ENCODE measurements at regions not wholly inside any gene's neighbourhood (a gene's known extent, or its start where the extent isn't known, plus 50 kb on each side); places are given as distances from the start of the nearest gene placed in this dataset.
A peak's percentile ranks its signal among the peaks of the same experiment; 100 is the strongest.

DNA sequence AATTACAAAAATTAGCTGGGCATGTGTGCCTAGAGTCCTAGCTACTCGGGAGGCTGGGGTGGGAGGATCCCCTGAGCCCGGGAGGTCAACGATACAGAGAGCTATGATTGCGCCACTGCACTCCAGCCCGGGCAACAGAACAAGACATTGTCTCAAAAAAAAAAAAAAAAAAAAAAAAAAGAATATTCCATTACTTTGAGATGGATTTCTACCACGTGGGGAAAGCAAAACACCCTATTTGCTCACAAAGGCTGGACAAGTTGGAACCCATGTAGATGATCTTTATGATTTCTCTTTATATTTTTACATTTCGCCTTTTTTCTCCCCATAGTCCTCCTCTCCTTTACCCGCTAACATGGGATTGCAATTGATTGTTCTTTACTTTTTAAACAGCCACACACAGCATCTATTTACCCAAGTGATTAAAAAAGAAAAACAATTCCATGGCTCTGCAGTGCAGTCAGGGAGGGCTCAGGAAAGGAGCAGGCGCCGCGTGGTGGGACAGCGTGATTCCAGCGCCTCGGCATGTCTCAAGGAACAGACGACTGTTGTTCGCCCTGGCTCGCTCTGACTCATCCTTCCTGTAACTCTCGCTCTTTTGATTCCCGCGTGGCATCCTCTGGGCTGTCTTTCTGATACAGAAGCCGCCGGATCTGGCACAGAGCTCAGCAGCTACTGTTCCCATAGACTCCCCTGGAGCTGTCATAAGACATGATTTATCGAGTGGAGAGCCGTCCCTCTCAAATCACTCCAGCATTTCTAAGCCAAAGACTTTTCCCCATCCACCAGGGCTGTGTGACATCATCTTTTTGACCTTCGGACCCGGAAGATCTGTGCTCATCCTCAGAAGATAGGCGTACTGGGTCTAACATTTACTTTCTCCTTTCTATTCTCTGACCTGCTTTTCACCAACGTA is 230.4 kb upstream of the AGAP1 start:
- TF ChIP-seq, protein P1, sequence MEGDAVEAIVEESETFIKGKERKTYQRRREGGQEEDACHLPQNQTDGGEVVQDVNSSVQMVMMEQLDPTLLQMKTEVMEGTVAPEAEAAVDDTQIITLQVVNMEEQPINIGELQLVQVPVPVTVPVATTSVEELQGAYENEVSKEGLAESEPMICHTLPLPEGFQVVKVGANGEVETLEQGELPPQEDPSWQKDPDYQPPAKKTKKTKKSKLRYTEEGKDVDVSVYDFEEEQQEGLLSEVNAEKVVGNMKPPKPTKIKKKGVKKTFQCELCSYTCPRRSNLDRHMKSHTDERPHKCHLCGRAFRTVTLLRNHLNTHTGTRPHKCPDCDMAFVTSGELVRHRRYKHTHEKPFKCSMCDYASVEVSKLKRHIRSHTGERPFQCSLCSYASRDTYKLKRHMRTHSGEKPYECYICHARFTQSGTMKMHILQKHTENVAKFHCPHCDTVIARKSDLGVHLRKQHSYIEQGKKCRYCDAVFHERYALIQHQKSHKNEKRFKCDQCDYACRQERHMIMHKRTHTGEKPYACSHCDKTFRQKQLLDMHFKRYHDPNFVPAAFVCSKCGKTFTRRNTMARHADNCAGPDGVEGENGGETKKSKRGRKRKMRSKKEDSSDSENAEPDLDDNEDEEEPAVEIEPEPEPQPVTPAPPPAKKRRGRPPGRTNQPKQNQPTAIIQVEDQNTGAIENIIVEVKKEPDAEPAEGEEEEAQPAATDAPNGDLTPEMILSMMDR (IDR thresholded peaks at IDR 0.05; ENCODE audit: low read depth, low read length, missing control alignments), result no peak
- peak; percentile 31 for DNase-seq (ENCODE audit: extremely low read depth, low read depth)
- no peak overlapping the region for H3K4me3 ChIP-seq (replicated peaks; ENCODE audit: low read depth, low read length)

DNA sequence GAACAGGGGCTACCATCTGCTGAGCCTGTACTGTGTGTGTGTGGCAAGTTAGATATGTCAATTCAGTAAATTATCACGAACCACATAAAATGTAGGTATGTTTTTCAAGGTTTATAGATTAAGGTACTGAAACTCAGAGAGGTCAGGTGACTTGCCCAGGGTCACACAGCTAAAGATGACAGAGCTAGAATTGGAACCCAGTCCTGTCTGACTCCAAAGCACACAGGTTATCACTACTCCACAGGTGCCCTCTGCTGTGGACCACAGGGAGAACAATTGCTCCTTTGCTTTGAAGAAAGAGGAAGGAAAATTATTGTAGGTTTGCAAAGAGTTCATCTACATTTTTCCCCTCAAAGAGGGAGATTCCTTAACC is 229.7 kb upstream of the AGAP1 start:
- DNase-seq (ENCODE audit: extremely low read depth, low read depth), result no peak

DNA sequence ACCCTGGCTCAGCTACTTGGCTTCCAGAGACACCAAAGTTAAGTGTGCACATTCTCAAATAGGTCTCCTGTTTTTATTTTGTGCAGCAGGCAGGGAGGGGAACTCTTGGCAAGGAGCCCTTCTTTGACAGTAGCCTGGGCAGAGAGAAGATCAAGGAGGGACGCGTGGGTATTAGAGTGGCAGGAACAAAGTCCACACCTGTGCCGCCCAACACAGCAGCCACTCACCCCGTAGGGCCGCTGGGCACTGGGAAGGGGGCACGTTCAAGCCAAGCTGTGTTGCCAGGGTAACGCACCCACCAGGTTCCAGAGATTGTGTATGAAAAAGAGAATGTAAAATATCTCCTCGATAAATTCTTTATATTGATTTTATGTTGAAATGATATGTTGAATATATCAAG is 229.3 kb upstream of the AGAP1 start:
- no peak for DNase-seq (ENCODE audit: extremely low read depth, low read depth)
- no peak overlapping the region for H3K4me3 ChIP-seq (replicated peaks; ENCODE audit: low read depth, low read length)
- TF ChIP-seq, protein P1 (IDR thresholded peaks at IDR 0.05; ENCODE audit: low read depth, low read length, missing control alignments), result no peak

More for the DNA sequence above, 229.7 kb upstream of the AGAP1 start:
- H3K4me3 ChIP-seq (replicated peaks; ENCODE audit: low read depth, low read length), result no peak overlapping the region
- TF ChIP-seq, protein P1 (IDR thresholded peaks at IDR 0.05; ENCODE audit: low read depth, low read length, missing control alignments), result no peak

DNA sequence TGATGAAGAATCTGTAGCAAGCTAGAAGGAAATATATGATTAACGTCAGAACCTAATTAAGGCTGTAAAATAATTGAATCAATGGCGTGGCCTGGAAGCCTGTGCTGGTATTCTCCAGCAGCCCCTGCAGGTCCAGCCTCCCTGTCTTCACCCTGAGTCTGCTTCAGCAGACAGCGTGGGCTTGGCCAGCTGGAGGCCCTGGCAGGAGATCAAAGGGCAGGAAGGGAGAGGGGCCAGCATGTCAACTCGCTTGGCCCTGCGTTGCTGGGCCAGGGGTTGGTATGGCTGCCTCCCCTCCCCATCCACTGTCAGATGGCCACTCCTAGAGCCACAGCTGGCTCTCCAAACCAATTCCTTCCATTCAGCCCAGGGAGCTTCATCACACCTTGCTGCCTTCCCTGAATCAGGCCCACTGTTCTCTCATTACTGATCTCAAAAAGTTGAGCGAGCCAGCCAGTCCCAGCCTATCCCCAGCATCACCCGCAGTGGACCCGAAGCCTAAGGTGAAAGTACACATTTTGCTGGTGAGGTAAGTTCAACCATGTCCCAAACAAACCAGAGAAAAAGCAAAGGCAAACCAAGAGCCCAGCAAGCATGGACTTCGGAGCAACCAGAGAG is 228.4 kb upstream of the AGAP1 start:
- DNase-seq (ENCODE audit: extremely low read depth, low read depth), result no peak
- TF ChIP-seq, protein P1 (IDR thresholded peaks at IDR 0.05; ENCODE audit: low read depth, low read length, missing control alignments), result no peak
- no peak overlapping the region for H3K4me3 ChIP-seq (replicated peaks; ENCODE audit: low read depth, low read length)

DNA sequence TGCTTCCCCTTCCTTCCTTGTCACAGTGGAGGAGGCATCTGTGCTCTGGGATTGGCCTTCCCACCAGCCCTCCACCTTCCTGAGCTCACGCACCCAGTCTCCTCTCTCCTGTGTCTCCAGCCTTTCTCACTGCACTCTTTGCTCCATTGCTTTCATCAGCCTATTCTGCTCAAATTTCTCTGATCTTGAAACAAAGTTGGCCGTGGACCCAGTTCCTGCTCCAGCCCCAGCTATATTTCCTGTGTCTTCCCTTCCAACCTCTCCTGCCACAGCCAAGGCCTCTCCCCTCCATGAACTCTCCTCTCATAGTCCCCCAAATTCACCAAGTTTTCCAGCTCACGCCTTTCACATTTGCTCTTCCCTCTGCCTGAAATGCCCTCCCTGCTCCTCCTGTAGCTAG is 226.6 kb upstream of the AGAP1 start:
- no peak for DNase-seq (ENCODE audit: extremely low read depth, low read depth)
- H3K4me3 ChIP-seq (replicated peaks; ENCODE audit: low read depth, low read length), result no peak overlapping the region
- TF ChIP-seq, protein P1 (IDR thresholded peaks at IDR 0.05; ENCODE audit: low read depth, low read length, missing control alignments), result no peak

DNA sequence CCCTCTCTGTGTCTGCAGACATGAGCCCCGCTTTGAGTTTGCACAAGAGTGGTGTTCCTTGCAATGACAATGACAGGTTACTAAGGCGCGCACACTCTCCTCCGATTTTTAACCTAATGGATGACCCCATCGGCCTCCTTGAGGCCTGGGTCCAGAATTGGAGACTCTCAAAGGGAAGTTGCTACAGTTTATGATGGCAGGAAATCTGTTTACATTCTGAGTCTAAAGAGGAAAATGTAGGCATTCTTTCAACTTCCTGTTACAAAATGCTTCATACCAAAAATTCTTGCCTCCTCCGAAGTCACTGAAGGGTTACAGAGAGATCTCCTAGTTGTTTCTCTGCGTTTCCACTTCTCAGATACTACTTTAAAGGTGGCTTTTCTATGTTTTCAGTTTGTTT is 225.3 kb upstream of the AGAP1 start:
- H3K4me3 ChIP-seq (replicated peaks; ENCODE audit: low read depth, low read length), result no peak overlapping the region
- no peak for DNase-seq (ENCODE audit: extremely low read depth, low read depth)
- TF ChIP-seq, protein P1 (IDR thresholded peaks at IDR 0.05; ENCODE audit: low read depth, low read length, missing control alignments), result no peak

Measured in HFF-Myc (cell line).